ENCODE measurements at regions not wholly inside any gene's neighbourhood (a gene's known extent, or its start where the extent isn't known, plus 50 kb on each side); places are given as distances from the start of the nearest gene placed in this dataset.

DNA sequence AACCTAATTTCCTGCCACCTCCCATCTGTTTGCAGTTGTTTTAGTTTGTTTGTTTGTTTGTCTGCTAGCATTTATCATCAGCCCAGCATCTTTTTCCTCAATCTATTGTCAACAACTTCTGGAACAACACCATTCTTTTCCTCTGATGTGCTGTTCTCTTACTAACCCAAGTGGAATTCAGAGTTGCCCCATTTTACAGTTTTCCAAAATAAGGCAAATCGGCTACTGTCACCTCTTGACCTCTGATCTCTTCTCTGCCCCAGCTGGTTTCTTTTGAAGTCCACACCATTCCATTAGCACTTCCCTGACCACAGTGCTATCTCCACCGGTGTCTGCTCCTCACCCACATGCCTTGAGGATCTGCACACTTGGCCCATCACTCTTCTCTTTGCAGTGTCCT, 102.4 kb downstream of the EFNB2 start:
- DNase-seq = no peak
- Histone ChIP-seq H3K4me3 (ENCODE audit: insufficient read depth, low read depth, low read length, poor library complexity, severe bottlenecking) (no peak overlapping the region), H3K27ac (ENCODE audit: insufficient read depth, low read length, poor library complexity, severe bottlenecking) (no peak overlapping the region), H3K36me3 (ENCODE audit: control insufficient read depth, insufficient read depth, low read length) (no peaks in the 10 kb centered on the region), H3K4me1 (ENCODE audit: control insufficient read depth, insufficient read depth, low read length, poor library complexity, severe bottlenecking) (no peaks in the 10 kb centered on the region), H3K27me3 (replicated peaks; ENCODE audit: control insufficient read depth, insufficient read depth, low read length, poor library complexity, severe bottlenecking) (no peaks in the 10 kb centered on the region), H3K9me3 (ENCODE audit: control insufficient read depth, low read length) (no peaks in the 10 kb centered on the region)

- Histone ChIP-seq H3K9me3 (ENCODE audit: control insufficient read depth, low read length) (no peaks in the 10 kb centered on the region), H3K27me3 (replicated peaks; ENCODE audit: control insufficient read depth, insufficient read depth, low read length, poor library complexity, severe bottlenecking) (no peaks in the 10 kb centered on the region), H3K27ac (ENCODE audit: insufficient read depth, low read length, poor library complexity, severe bottlenecking) (no peak overlapping the region), H3K36me3 (ENCODE audit: control insufficient read depth, insufficient read depth, low read length) (no peaks in the 10 kb centered on the region), H3K4me3 (ENCODE audit: insufficient read depth, low read depth, low read length, poor library complexity, severe bottlenecking) (no peak overlapping the region), H3K4me1 (ENCODE audit: control insufficient read depth, insufficient read depth, low read length, poor library complexity, severe bottlenecking) (no peaks in the 10 kb centered on the region)
- DNase-seq = no peak
Observed at GRCh38 chr13:106432636-106433035, 102.8 kb downstream of the EFNB2 start.

DNA sequence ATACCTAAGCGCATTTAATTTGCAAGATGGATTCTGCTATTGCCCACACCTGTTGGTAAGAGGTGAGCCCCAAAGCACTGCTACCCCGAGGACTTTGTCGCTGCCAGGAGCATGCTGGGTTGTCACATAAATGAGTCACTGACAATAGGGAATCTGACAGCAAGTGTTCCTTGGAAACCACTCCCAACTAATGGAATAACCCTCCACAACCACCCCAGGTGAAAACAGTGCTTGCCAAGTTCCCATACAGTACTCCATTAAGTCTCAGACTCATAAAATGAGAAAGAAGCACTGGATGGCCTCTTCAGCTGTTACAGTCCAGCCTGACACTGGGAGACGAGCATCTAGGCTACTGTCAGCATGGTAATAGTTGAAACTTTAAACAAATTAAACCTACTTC, 108.6 kb downstream of the EFNB2 start:
- no peaks in the 10 kb centered on the region for H3K27me3 ChIP-seq (replicated peaks; ENCODE audit: control insufficient read depth, insufficient read depth, low read length, poor library complexity, severe bottlenecking)
- no peak for DNase-seq
- H3K27ac ChIP-seq (ENCODE audit: insufficient read depth, low read length, poor library complexity, severe bottlenecking) = no peak overlapping the region
- H3K4me3 ChIP-seq (ENCODE audit: insufficient read depth, low read depth, low read length, poor library complexity, severe bottlenecking) = no peak overlapping the region
- no peaks in the 10 kb centered on the region for H3K9me3 ChIP-seq (ENCODE audit: control insufficient read depth, low read length)
- H3K36me3 ChIP-seq (ENCODE audit: control insufficient read depth, insufficient read depth, low read length) = no peaks in the 10 kb centered on the region
- no peaks in the 10 kb centered on the region for H3K4me1 ChIP-seq (ENCODE audit: control insufficient read depth, insufficient read depth, low read length, poor library complexity, severe bottlenecking)

DNA sequence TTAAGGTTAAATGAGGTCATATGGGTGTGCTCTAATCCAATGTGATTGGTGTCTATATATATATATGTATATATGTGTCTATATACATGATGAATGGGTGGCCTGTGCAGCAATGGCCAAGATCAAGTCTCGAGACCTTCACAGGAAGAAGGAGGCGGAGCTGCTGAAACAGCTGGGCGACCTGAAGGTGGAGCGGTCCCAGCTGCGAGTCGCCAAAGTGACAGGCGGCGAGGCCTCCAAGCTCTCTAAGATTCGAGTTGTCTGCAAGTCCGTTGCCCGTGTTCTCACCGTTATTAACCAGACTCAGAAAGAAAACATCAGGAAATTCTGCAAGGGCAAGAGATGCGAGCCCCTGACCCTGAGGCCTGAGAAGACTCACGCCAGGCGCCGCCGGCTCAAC, 109.8 kb downstream of the EFNB2 start:
- Histone ChIP-seq H3K27ac (ENCODE audit: insufficient read depth, low read length, poor library complexity, severe bottlenecking) (no peak overlapping the region), H3K4me3 (ENCODE audit: insufficient read depth, low read depth, low read length, poor library complexity, severe bottlenecking) (no peak overlapping the region), H3K27me3 (replicated peaks; ENCODE audit: control insufficient read depth, insufficient read depth, low read length, poor library complexity, severe bottlenecking) (no peaks in the 10 kb centered on the region), H3K9me3 (ENCODE audit: control insufficient read depth, low read length) (no peaks in the 10 kb centered on the region), H3K4me1 (ENCODE audit: control insufficient read depth, insufficient read depth, low read length, poor library complexity, severe bottlenecking) (no peaks in the 10 kb centered on the region), H3K36me3 (ENCODE audit: control insufficient read depth, insufficient read depth, low read length) (no peaks in the 10 kb centered on the region)
- no peak for DNase-seq

- H3K4me3 ChIP-seq (ENCODE audit: insufficient read depth, low read depth, low read length, poor library complexity, severe bottlenecking) = no peak overlapping the region
- no peaks in the 10 kb centered on the region for H3K4me1 ChIP-seq (ENCODE audit: control insufficient read depth, insufficient read depth, low read length, poor library complexity, severe bottlenecking)
- H3K36me3 ChIP-seq (ENCODE audit: control insufficient read depth, insufficient read depth, low read length) = no peaks in the 10 kb centered on the region
- no peak overlapping the region for H3K27ac ChIP-seq (ENCODE audit: insufficient read depth, low read length, poor library complexity, severe bottlenecking)
- no peak for DNase-seq
- no peaks in the 10 kb centered on the region for H3K9me3 ChIP-seq (ENCODE audit: control insufficient read depth, low read length)
- H3K27me3 ChIP-seq (replicated peaks; ENCODE audit: control insufficient read depth, insufficient read depth, low read length, poor library complexity, severe bottlenecking) = no peaks in the 10 kb centered on the region
Observed at GRCh38 chr13:106424805-106425204, 110.7 kb downstream of the EFNB2 start.

DNA sequence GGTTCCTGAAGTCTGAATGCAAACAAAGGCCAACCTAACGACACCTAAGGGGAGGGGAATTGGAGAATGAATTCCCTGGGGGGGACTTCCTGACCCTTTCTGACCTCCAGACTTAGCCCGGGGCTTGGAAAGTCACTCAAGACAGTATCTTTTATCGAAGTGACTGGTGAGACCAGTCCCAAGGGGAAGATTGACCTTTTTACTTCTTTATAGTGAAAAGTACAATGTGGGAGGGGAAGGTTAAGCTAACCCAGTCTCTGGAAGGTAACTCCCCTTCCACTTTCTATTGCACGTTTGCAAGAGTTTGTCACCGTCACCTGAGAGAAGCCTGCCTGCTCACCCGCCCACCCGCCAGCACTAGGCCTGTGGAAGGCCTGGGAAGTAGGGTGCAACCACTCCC, 111.9 kb downstream of the EFNB2 start:
- Histone ChIP-seq H3K4me1 (ENCODE audit: control insufficient read depth, insufficient read depth, low read length, poor library complexity, severe bottlenecking) (no peaks in the 10 kb centered on the region), H3K4me3 (ENCODE audit: insufficient read depth, low read depth, low read length, poor library complexity, severe bottlenecking) (no peak overlapping the region), H3K9me3 (ENCODE audit: control insufficient read depth, low read length) (no peaks in the 10 kb centered on the region), H3K36me3 (ENCODE audit: control insufficient read depth, insufficient read depth, low read length) (no peaks in the 10 kb centered on the region), H3K27me3 (replicated peaks; ENCODE audit: control insufficient read depth, insufficient read depth, low read length, poor library complexity, severe bottlenecking) (no peaks in the 10 kb centered on the region), H3K27ac (ENCODE audit: insufficient read depth, low read length, poor library complexity, severe bottlenecking) (no peak overlapping the region)
- DNase-seq = no peak

GRCh38 chr13:106418556-106418955, 116.9 kb downstream of the EFNB2 start:
- H3K36me3 ChIP-seq (ENCODE audit: control insufficient read depth, insufficient read depth, low read length) = no peaks in the 10 kb centered on the region
- no peak for DNase-seq
- no peak overlapping the region for H3K27ac ChIP-seq (ENCODE audit: insufficient read depth, low read length, poor library complexity, severe bottlenecking)
- no peak overlapping the region for H3K4me3 ChIP-seq (ENCODE audit: insufficient read depth, low read depth, low read length, poor library complexity, severe bottlenecking)
- no peaks in the 10 kb centered on the region for H3K27me3 ChIP-seq (replicated peaks; ENCODE audit: control insufficient read depth, insufficient read depth, low read length, poor library complexity, severe bottlenecking)
- H3K9me3 ChIP-seq (ENCODE audit: control insufficient read depth, low read length) = no peaks in the 10 kb centered on the region
- H3K4me1 ChIP-seq (ENCODE audit: control insufficient read depth, insufficient read depth, low read length, poor library complexity, severe bottlenecking) = no peaks in the 10 kb centered on the region

DNA sequence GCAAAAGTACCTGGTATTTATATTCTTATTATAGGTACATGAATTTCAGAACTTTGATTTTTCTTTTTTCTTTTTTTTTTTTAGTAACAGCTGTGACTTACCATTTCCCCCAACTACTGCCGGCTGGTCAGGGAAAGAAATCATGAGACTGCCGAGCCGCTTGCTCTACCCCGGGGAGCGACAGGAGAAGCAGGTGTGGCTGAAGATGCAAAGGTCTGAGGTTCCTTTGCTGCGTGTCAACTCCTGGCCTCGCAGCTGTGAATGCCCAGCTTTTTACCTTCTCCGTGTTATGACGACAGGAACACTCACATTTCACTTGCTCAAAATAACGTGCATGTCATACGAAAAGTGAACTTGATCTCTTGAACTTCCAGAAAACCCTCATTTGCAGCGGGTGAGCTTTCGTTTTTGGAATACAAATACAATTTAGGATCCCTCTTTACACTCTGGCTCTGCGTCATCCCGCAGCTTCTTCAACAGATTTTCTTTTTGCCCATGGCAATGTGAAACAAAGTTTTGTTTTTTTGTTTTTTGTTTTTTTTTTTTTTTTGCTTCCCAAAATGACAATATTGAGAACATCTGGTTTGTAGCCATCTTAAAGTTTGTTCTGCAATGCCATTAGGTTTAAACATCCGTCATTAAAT, 117.9 kb downstream of the EFNB2 start:
- no peaks in the 10 kb centered on the region for H3K9me3 ChIP-seq (ENCODE audit: control insufficient read depth, low read length)
- no peak overlapping the region for H3K27ac ChIP-seq (ENCODE audit: insufficient read depth, low read length, poor library complexity, severe bottlenecking)
- H3K4me3 ChIP-seq (ENCODE audit: insufficient read depth, low read depth, low read length, poor library complexity, severe bottlenecking) = no peak overlapping the region
- DNase-seq = no peak
- H3K27me3 ChIP-seq (replicated peaks; ENCODE audit: control insufficient read depth, insufficient read depth, low read length, poor library complexity, severe bottlenecking) = no peaks in the 10 kb centered on the region
- H3K36me3 ChIP-seq (ENCODE audit: control insufficient read depth, insufficient read depth, low read length) = no peaks in the 10 kb centered on the region
- H3K4me1 ChIP-seq (ENCODE audit: control insufficient read depth, insufficient read depth, low read length, poor library complexity, severe bottlenecking) = no peaks in the 10 kb centered on the region

- Histone ChIP-seq H3K27me3 (replicated peaks; ENCODE audit: control insufficient read depth, insufficient read depth, low read length, poor library complexity, severe bottlenecking) (no peaks in the 10 kb centered on the region), H3K4me1 (ENCODE audit: control insufficient read depth, insufficient read depth, low read length, poor library complexity, severe bottlenecking) (no peaks in the 10 kb centered on the region), H3K4me3 (ENCODE audit: insufficient read depth, low read depth, low read length, poor library complexity, severe bottlenecking) (no peak overlapping the region), H3K27ac (ENCODE audit: insufficient read depth, low read length, poor library complexity, severe bottlenecking) (no peak overlapping the region), H3K36me3 (ENCODE audit: control insufficient read depth, insufficient read depth, low read length) (no peaks in the 10 kb centered on the region), H3K9me3 (ENCODE audit: control insufficient read depth, low read length) (no peaks in the 10 kb centered on the region)
- DNase-seq = no peak
Observed at GRCh38 chr13:106416645-106417044, 118.8 kb downstream of the EFNB2 start.

- Histone ChIP-seq H3K36me3 (ENCODE audit: control insufficient read depth, insufficient read depth, low read length) (no peaks in the 10 kb centered on the region), H3K27me3 (replicated peaks; ENCODE audit: control insufficient read depth, insufficient read depth, low read length, poor library complexity, severe bottlenecking) (no peaks in the 10 kb centered on the region), H3K27ac (ENCODE audit: insufficient read depth, low read length, poor library complexity, severe bottlenecking) (no peak overlapping the region), H3K9me3 (ENCODE audit: control insufficient read depth, low read length) (no peaks in the 10 kb centered on the region), H3K4me3 (ENCODE audit: insufficient read depth, low read depth, low read length, poor library complexity, severe bottlenecking) (no peak overlapping the region), H3K4me1 (ENCODE audit: control insufficient read depth, insufficient read depth, low read length, poor library complexity, severe bottlenecking) (no peaks in the 10 kb centered on the region)
- DNase-seq = no peak
Observed at GRCh38 chr13:106415971-106416370, 119.5 kb downstream of the EFNB2 start.
